ENCODE measurements at regions not wholly inside any gene's neighbourhood (a gene's known extent, or its start where the extent isn't known, plus 50 kb on each side); places are given as distances from the start of the nearest gene placed in this dataset.
A peak's percentile ranks its signal among the peaks of the same experiment; 100 is the strongest.

- Histone ChIP-seq H3K27ac (no peak overlapping the region), H3K79me2 (no peaks in the 10 kb centered on the region), H3K9me3 (ENCODE audit: control insufficient read depth, low read length) (no peaks in the 10 kb centered on the region), H3K4me1 (no peaks in the 10 kb centered on the region), H3K4me3 (ENCODE audit: low read depth, low read length) (no peak overlapping the region), H3K36me3 (ENCODE audit: control insufficient read depth, insufficient read depth, low read length) (no peaks in the 10 kb centered on the region), H3K9ac (no peak overlapping the region), H3K27me3 (ENCODE audit: control insufficient read depth, insufficient read depth, low read length) (no peaks in the 10 kb centered on the region), H2AFZ (no peak overlapping the region), H3K4me2 (ENCODE audit: low read length) (no peak overlapping the region)
- TF ChIP-seq CTCF (IDR thresholded peaks at IDR 0.05), result no peak
Measured at GRCh38 chr5:42929871-42930270, 110.2 kb downstream of the ANXA2R start.

GRCh38 chr5:42927730-42928129, 112.4 kb downstream of the ANXA2R start:
- Histone ChIP-seq H3K27me3 (ENCODE audit: control insufficient read depth, insufficient read depth, low read length) (no peaks in the 10 kb centered on the region), H3K36me3 (ENCODE audit: control insufficient read depth, insufficient read depth, low read length) (no peaks in the 10 kb centered on the region), H2AFZ (no peak overlapping the region), H3K79me2 (no peaks in the 10 kb centered on the region), H3K9ac (no peak overlapping the region), H3K4me3 (ENCODE audit: low read depth, low read length) (no peak overlapping the region), H3K27ac (no peak overlapping the region), H3K4me1 (no peaks in the 10 kb centered on the region), H3K4me2 (ENCODE audit: low read length) (no peak overlapping the region), H3K9me3 (ENCODE audit: control insufficient read depth, low read length) (no peaks in the 10 kb centered on the region)
- no peak for TF ChIP-seq CTCF (IDR thresholded peaks at IDR 0.05)

- H3K9ac ChIP-seq, result no peak overlapping the region
- H3K27me3 ChIP-seq (ENCODE audit: control insufficient read depth, insufficient read depth, low read length), result no peaks in the 10 kb centered on the region
- no peaks in the 10 kb centered on the region for H3K9me3 ChIP-seq (ENCODE audit: control insufficient read depth, low read length)
- H3K27ac ChIP-seq, result no peak overlapping the region
- H3K4me2 ChIP-seq (ENCODE audit: low read length), result no peak overlapping the region
- no peak overlapping the region for H3K4me3 ChIP-seq (ENCODE audit: low read depth, low read length)
- no peaks in the 10 kb centered on the region for H3K79me2 ChIP-seq
- H2AFZ ChIP-seq, result no peak overlapping the region
- no peaks in the 10 kb centered on the region for H3K4me1 ChIP-seq
- TF ChIP-seq CTCF (IDR thresholded peaks at IDR 0.05), result no peak
- no peaks in the 10 kb centered on the region for H3K36me3 ChIP-seq (ENCODE audit: control insufficient read depth, insufficient read depth, low read length)
Measured at GRCh38 chr5:42924686-42925085, 113.0 kb upstream of the SELENOP start.

- no peak overlapping the region for H3K4me2 ChIP-seq (ENCODE audit: low read length)
- TF ChIP-seq CTCF (IDR thresholded peaks at IDR 0.05), result no peak
- H3K79me2 ChIP-seq, result no peaks in the 10 kb centered on the region
Measured at GRCh38 chr5:42924226-42924625, 112.5 kb upstream of the SELENOP start.

GRCh38 chr5:42923710-42924109, 112.0 kb upstream of the SELENOP start:
- H3K4me2 ChIP-seq (ENCODE audit: low read length), result no peak overlapping the region
- H3K27me3 ChIP-seq (ENCODE audit: control insufficient read depth, insufficient read depth, low read length), result no peaks in the 10 kb centered on the region
- H3K79me2 ChIP-seq, result no peaks in the 10 kb centered on the region
- H2AFZ ChIP-seq, result peak overlapping the region; percentile 25
- no peak for TF ChIP-seq CTCF (IDR thresholded peaks at IDR 0.05)
- no peaks in the 10 kb centered on the region for H3K4me1 ChIP-seq
- H3K9me3 ChIP-seq (ENCODE audit: control insufficient read depth, low read length), result no peaks in the 10 kb centered on the region
- H3K27ac ChIP-seq, result no peak overlapping the region
- H3K36me3 ChIP-seq (ENCODE audit: control insufficient read depth, insufficient read depth, low read length), result no peaks in the 10 kb centered on the region
- no peak overlapping the region for H3K9ac ChIP-seq
- no peak overlapping the region for H3K4me3 ChIP-seq (ENCODE audit: low read depth, low read length)

More at GRCh38 chr5:42924226-42924625, 112.5 kb upstream of the SELENOP start:
- H3K36me3 ChIP-seq (ENCODE audit: control insufficient read depth, insufficient read depth, low read length), result no peaks in the 10 kb centered on the region
- no peaks in the 10 kb centered on the region for H3K4me1 ChIP-seq
- no peaks in the 10 kb centered on the region for H3K27me3 ChIP-seq (ENCODE audit: control insufficient read depth, insufficient read depth, low read length)
- H3K4me3 ChIP-seq (ENCODE audit: low read depth, low read length), result no peak overlapping the region
- H3K9me3 ChIP-seq (ENCODE audit: control insufficient read depth, low read length), result no peaks in the 10 kb centered on the region
- no peak overlapping the region for H3K9ac ChIP-seq
- H3K27ac ChIP-seq, result no peak overlapping the region
- peak overlapping the region; percentile 25 for H2AFZ ChIP-seq
